Right kidney (tissue), 1 donor: ENCODE measurements at regions not wholly inside any gene's neighbourhood (a gene's known extent, or its start where the extent isn't known, plus 50 kb on each side); places are given as distances from the start of the nearest gene placed in this dataset.

Experiments
- DNase-seq: peaks from one replicate; pipeline ENCODE4 v3.0.0-alpha.2; 2016

GRCh38 chr4:1542516-1543320 is 136.5 kb upstream of the NKX1-1 start:
- no peak for DNase-seq

DNA sequence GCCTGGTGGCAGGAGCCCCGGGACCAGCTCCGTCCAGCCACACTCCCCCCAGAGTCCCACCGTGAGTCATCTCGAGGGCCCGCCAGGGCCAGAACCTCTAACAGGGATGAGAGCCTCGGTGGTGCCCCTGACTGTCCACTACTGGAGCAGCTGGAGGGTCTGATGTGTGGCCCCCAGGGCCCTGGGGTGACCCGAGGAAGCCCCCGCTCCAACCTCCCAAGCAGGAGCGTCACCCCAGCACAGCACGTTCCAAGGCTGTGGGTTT is 135.9 kb upstream of the NKX1-1 start:
- no peak for DNase-seq

DNA sequence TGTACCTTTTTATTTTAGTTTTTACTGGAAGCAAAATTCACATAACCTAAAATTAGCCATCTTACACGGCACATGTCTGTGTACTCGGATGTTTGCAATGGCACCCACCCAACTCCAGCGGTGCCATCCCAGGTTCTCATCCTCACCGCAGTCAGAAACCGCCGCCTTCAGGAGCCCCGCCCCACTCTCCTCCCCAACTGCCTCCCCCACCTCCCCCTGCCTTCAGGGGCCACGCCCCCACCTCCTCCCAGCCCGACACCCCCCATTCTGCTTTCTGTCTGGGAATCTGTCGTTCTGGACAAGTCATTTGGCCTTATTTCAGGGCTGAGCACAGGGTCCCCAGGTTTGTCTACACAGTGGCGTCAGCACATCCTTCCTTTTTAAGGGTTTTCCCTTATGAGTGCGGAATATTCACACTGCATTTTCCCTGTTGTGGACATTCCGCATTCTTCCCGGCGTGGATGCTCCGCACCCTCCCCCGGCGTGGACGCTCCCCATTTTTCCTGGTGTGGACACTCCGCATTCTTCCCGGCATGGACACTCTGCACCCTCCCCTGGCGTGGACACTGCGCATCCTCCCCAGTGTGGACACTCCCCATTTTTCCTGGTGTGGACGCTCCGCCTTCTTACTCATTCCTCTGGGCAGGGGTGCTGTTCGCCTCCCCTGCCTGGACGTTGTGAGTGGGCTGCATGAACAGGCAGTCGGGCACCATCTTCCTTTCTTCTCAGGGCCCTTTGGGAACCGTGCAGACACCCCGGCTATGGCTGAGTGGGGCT is 135.4 kb upstream of the NKX1-1 start:
- no peak for DNase-seq

- DNase-seq, result no peak
These were observed 134.5 kb upstream of the NKX1-1 start for GRCh38 chr4:1540601-1541375.

- DNase-seq, result no peak
These were observed 133.8 kb upstream of the NKX1-1 start for GRCh38 chr4:1539859-1540600.

- DNase-seq, result no peak
These were observed 132.9 kb upstream of the NKX1-1 start for GRCh38 chr4:1538941-1539772.

GRCh38 chr4:1538096-1538410 is 131.8 kb upstream of the NKX1-1 start:
- no peak for DNase-seq

GRCh38 chr4:1537410-1538095 is 131.3 kb upstream of the NKX1-1 start:
- DNase-seq, result no peak

GRCh38 chr4:1536579-1537409 is 130.6 kb upstream of the NKX1-1 start:
- DNase-seq, result no peak

DNA sequence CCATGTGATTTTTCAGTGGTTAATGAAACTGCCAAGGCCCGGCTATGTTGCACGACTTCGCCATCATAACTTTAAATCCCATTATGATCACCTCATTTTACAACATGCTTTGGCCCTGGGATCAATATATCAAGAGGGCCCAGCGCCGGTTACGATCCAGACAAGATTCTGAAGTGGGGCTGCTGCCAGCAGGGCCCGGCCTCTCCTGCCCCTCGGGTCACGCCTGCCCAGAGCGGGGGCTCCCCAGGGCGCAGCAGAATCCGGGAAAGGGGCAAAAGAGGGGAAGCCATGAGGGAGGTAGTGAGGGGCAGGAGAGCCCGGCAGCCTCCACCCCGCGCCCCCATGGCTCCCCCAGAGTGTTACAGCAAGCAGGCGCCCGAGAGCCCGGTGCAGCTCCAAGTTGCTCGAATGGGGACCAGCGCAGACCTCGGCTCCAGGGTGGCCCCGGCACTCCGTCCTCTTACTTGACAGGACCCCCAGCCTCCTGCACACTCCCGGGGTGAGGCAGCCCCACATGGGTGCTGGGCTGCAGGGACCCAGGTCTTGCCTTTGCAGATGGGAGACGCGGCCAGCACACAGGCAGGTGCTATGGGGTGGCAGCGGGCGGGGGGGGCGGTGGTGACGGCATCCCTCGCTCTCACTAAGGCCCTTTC is 129.8 kb upstream of the NKX1-1 start:
- DNase-seq, result no peak

- DNase-seq, result no peak
These were observed 128.8 kb upstream of the NKX1-1 start for GRCh38 chr4:1534876-1535526.

- DNase-seq, result no peak
These were observed 128.0 kb upstream of the NKX1-1 start for GRCh38 chr4:1534095-1534872.

GRCh38 chr4:1533501-1534064 is 127.3 kb upstream of the NKX1-1 start:
- DNase-seq, result peak; percentile 61

GRCh38 chr4:1532549-1533395 is 126.5 kb upstream of the NKX1-1 start:
- no peak for DNase-seq

DNA sequence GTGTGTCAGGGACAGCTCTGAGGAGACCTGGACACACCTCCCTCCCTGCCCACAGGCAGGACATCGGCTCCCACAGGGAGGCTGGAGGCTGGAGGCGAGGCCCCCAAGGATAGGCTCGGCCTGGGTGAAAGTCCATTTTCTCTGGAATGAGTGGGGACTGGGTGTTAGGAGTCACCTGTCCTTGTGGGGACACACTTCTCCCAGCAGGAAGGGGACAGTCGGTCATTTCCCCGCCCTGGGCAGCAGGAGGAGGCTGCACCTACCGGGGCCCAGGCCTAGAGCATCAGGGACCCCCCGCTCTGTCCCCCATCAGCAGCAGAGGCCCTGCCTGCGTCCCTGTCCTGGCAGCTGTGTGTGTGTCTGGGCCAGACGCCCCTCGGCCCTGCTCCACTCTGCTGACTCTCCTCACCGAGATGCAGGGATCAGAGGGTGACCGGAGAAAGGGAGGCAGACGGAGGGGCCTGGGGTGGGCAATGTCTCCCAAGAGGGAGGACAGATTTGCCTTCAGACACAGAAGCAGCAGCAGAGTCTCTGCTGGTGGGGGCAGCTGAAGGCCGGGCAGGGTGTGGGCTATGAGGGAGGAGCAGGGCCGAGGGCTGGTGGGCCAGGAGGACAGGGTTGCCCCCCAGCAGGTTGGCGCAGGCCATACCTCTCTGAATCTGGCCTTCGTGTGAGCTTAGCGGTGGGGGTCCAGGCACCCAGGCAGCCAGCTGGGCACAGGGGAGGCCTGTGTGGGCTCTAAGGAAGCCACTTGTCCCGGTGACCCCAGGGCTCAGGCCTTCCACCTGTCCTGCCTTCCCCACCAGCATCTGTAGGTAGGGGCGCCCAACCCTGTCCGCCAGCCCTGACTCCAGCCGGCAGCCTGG is 125.7 kb upstream of the NKX1-1 start:
- DNase-seq, result no peak

- DNase-seq, result no peak
These were observed 124.1 kb upstream of the NKX1-1 start for GRCh38 chr4:1530356-1530755.
